ENCODE measurements at regions not wholly inside any gene's neighbourhood (a gene's known extent, or its start where the extent isn't known, plus 50 kb on each side); places are given as distances from the start of the nearest gene placed in this dataset.
"Not testable (repeated sequence)": the region's sequence is repeated elsewhere in the genome, so short reads cannot be mapped to it uniquely, and the experiment has no call there.

GRCh38 chr7:149572920-149573319, 75.3 kb upstream of the ZNF746 start:
- H3K4me3 Mint-ChIP-seq; H3K27me3 Mint-ChIP-seq; H3K4me1 Mint-ChIP-seq; ATAC-seq; H3K27ac Mint-ChIP-seq; DNase-seq; H3K9me3 ChIP-seq (ENCODE audit: control insufficient read depth, low read length, poor library complexity, severe bottlenecking); H3K36me3 Mint-ChIP-seq (ENCODE audit: low read depth): not testable (repeated sequence)

- H3K4me3 Mint-ChIP-seq: no peak overlapping the region
- no peaks in the 10 kb centered on the region for H3K9me3 ChIP-seq (ENCODE audit: control insufficient read depth, low read length, poor library complexity, severe bottlenecking)
- DNase-seq (no peak), ATAC-seq (no peak)
- H3K36me3 Mint-ChIP-seq (ENCODE audit: low read depth): peaks cover 5% of the 10 kb centered on the region
- no peaks in the 10 kb centered on the region for H3K4me1 Mint-ChIP-seq
- no peaks in the 10 kb centered on the region for H3K27me3 Mint-ChIP-seq
- no peak overlapping the region for H3K27ac Mint-ChIP-seq
Observed at GRCh38 chr7:149570784-149571183, 73.2 kb upstream of the ZNF746 start.

- no peak overlapping the region for H3K4me3 Mint-ChIP-seq
- H3K27ac Mint-ChIP-seq: no peak overlapping the region
- peaks cover 5% of the 10 kb centered on the region for H3K36me3 Mint-ChIP-seq (ENCODE audit: low read depth)
- no peak for DNase-seq
- no peaks in the 10 kb centered on the region for H3K9me3 ChIP-seq (ENCODE audit: control insufficient read depth, low read length, poor library complexity, severe bottlenecking)
- H3K4me1 Mint-ChIP-seq: no peaks in the 10 kb centered on the region
- H3K27me3 Mint-ChIP-seq: no peaks in the 10 kb centered on the region
- ATAC-seq: no peak
Observed at GRCh38 chr7:149569726-149570422, 72.3 kb upstream of the ZNF746 start.

- Mint-ChIP-seq H3K36me3 (ENCODE audit: low read depth) (peaks cover 5% of the 10 kb centered on the region), H3K4me3 (no peak overlapping the region), H3K27ac (no peak overlapping the region), H3K4me1 (no peaks in the 10 kb centered on the region), H3K27me3 (no peaks in the 10 kb centered on the region)
- H3K9me3 ChIP-seq (ENCODE audit: control insufficient read depth, low read length, poor library complexity, severe bottlenecking): no peaks in the 10 kb centered on the region
- DNase-seq: no peak
- no peak for ATAC-seq
Observed at GRCh38 chr7:149569025-149569725, 71.6 kb upstream of the ZNF746 start.

- H3K9me3 ChIP-seq (ENCODE audit: control insufficient read depth, low read length, poor library complexity, severe bottlenecking): no peaks in the 10 kb centered on the region
- Mint-ChIP-seq H3K27ac (no peak overlapping the region), H3K36me3 (ENCODE audit: low read depth) (peaks cover 5% of the 10 kb centered on the region), H3K4me1 (no peaks in the 10 kb centered on the region), H3K27me3 (no peaks in the 10 kb centered on the region), H3K4me3 (no peak overlapping the region)
- ATAC-seq (no peak), DNase-seq (no peak)
Observed at GRCh38 chr7:149568218-149568617, 70.6 kb upstream of the ZNF746 start.

GRCh38 chr7:149566103-149566502, 68.5 kb upstream of the ZNF746 start:
- Mint-ChIP-seq H3K4me3 (no peak overlapping the region), H3K4me1 (peaks cover 1% of the 10 kb centered on the region), H3K27me3 (no peaks in the 10 kb centered on the region), H3K27ac (no peak overlapping the region), H3K36me3 (ENCODE audit: low read depth) (peaks cover 12% of the 10 kb centered on the region)
- DNase-seq: no peak
- ATAC-seq: no peak
- no peaks in the 10 kb centered on the region for H3K9me3 ChIP-seq (ENCODE audit: control insufficient read depth, low read length, poor library complexity, severe bottlenecking)

- ATAC-seq: no peak
- H3K9me3 ChIP-seq (ENCODE audit: control insufficient read depth, low read length, poor library complexity, severe bottlenecking): no peaks in the 10 kb centered on the region
- H3K27ac Mint-ChIP-seq: no peak overlapping the region
- H3K4me3 Mint-ChIP-seq: no peak overlapping the region
- no peak for DNase-seq
- peaks cover 16% of the 10 kb centered on the region for H3K36me3 Mint-ChIP-seq (ENCODE audit: low read depth)
- H3K4me1 Mint-ChIP-seq: peaks cover 7% of the 10 kb centered on the region
- no peaks in the 10 kb centered on the region for H3K27me3 Mint-ChIP-seq
Observed at GRCh38 chr7:149565096-149565382, 67.4 kb upstream of the ZNF746 start.

GRCh38 chr7:149564340-149565095, 66.9 kb upstream of the ZNF746 start:
- DNase-seq (no peak), ATAC-seq (no peak)
- Mint-ChIP-seq H3K27me3 (no peaks in the 10 kb centered on the region), H3K4me1 (peaks cover 7% of the 10 kb centered on the region), H3K4me3 (no peak overlapping the region), H3K27ac (no peak overlapping the region), H3K36me3 (ENCODE audit: low read depth) (peaks cover 12% of the 10 kb centered on the region)
- H3K9me3 ChIP-seq (ENCODE audit: control insufficient read depth, low read length, poor library complexity, severe bottlenecking): no peaks in the 10 kb centered on the region

GRCh38 chr7:149562602-149563001, 65.0 kb upstream of the ZNF746 start:
- no peak overlapping the region for H3K27ac Mint-ChIP-seq
- no peak for DNase-seq
- ATAC-seq: no peak
- peaks cover 15% of the 10 kb centered on the region for H3K4me1 Mint-ChIP-seq
- no peak overlapping the region for H3K4me3 Mint-ChIP-seq
- no peaks in the 10 kb centered on the region for H3K9me3 ChIP-seq (ENCODE audit: control insufficient read depth, low read length, poor library complexity, severe bottlenecking)
- peaks cover 18% of the 10 kb centered on the region for H3K36me3 Mint-ChIP-seq (ENCODE audit: low read depth)
- no peaks in the 10 kb centered on the region for H3K27me3 Mint-ChIP-seq

- Mint-ChIP-seq H3K27ac (peak overlapping the region; percentile 75), H3K4me1 (peaks cover 15% of the 10 kb centered on the region), H3K4me3 (no peak overlapping the region), H3K27me3 (no peaks in the 10 kb centered on the region), H3K36me3 (ENCODE audit: low read depth) (peaks cover 18% of the 10 kb centered on the region)
- DNase-seq (no peak), ATAC-seq (no peak)
- no peaks in the 10 kb centered on the region for H3K9me3 ChIP-seq (ENCODE audit: control insufficient read depth, low read length, poor library complexity, severe bottlenecking)
Observed at GRCh38 chr7:149561072-149561471, 63.5 kb upstream of the ZNF746 start.

- peaks cover 18% of the 10 kb centered on the region for H3K36me3 Mint-ChIP-seq (ENCODE audit: low read depth)
- H3K4me3 Mint-ChIP-seq: no peak overlapping the region
- no peaks in the 10 kb centered on the region for H3K27me3 Mint-ChIP-seq
- H3K27ac Mint-ChIP-seq: peak overlapping the region; percentile 63
- DNase-seq: no peak
- ATAC-seq: no peak
- H3K9me3 ChIP-seq (ENCODE audit: control insufficient read depth, low read length, poor library complexity, severe bottlenecking): no peaks in the 10 kb centered on the region
- H3K4me1 Mint-ChIP-seq: peaks cover 15% of the 10 kb centered on the region
Observed at GRCh38 chr7:149559711-149560110, 62.1 kb upstream of the ZNF746 start.

- H3K4me1 Mint-ChIP-seq: peaks cover 15% of the 10 kb centered on the region
- H3K27ac Mint-ChIP-seq: peak overlapping the region; percentile 63
- H3K36me3 Mint-ChIP-seq (ENCODE audit: low read depth): peaks cover 18% of the 10 kb centered on the region
Observed at GRCh38 chr7:149558149-149558861, 60.7 kb upstream of the ZNF746 start.

GRCh38 chr7:149556525-149556924, 58.9 kb upstream of the ZNF746 start:
- H3K27ac Mint-ChIP-seq: peak overlapping the region; percentile 41
- H3K4me3 Mint-ChIP-seq; H3K9me3 ChIP-seq (ENCODE audit: control insufficient read depth, low read length, poor library complexity, severe bottlenecking); DNase-seq; ATAC-seq; H3K27me3 Mint-ChIP-seq: not testable (repeated sequence)
- peaks cover 19% of the 10 kb centered on the region for H3K4me1 Mint-ChIP-seq
- peaks cover 21% of the 10 kb centered on the region for H3K36me3 Mint-ChIP-seq (ENCODE audit: low read depth)

More at GRCh38 chr7:149558149-149558861, 60.7 kb upstream of the ZNF746 start:
- no peak for DNase-seq
- Mint-ChIP-seq H3K4me3 (no peak overlapping the region), H3K27me3 (no peaks in the 10 kb centered on the region)
- ATAC-seq: no peak
- no peaks in the 10 kb centered on the region for H3K9me3 ChIP-seq (ENCODE audit: control insufficient read depth, low read length, poor library complexity, severe bottlenecking)

All from T-helper 17 cell (primary cell).